ENCODE measurements at regions not wholly inside any gene's neighbourhood (a gene's known extent, or its start where the extent isn't known, plus 50 kb on each side); places are given as distances from the start of the nearest gene placed in this dataset.

GRCh38 chr10:126798649-126799048, 106.6 kb upstream of the DOCK1 start:
- H4K91ac ChIP-seq (replicated peaks; ENCODE audit: insufficient read length, low read length), result no peak overlapping the region
- H2AFZ ChIP-seq (ENCODE audit: low read length), result peak overlapping the region; percentile 77
- H3K79me1 ChIP-seq (ENCODE audit: low read depth, low read length), result no peaks in the 10 kb centered on the region
- H3K56ac ChIP-seq (replicated peaks; ENCODE audit: insufficient read length, low read depth, low read length), result no peak overlapping the region
- no peak overlapping the region for H2BK20ac ChIP-seq (ENCODE audit: low read length)
- H2BK5ac ChIP-seq (ENCODE audit: low read depth, low read length), result no peak overlapping the region
- H2BK12ac ChIP-seq (ENCODE audit: low read depth, low read length), result no peak overlapping the region
- 75% methylated on average over 13 of the region's 13 CpGs; no CpG with 5 or more reads in 1 of the 2 experiments for WGBS, 2 experiments (ENCODE audit: extremely low coverage in 1 of 2, insufficient coverage in 1 of 2, insufficient read length in 1 of 2, insufficient replicate concordance in 2 of 2, low coverage in 1 of 2, low lambda C conversion rate in 2 of 2, missing lambda C conversion rate in 1 of 2)
- no peak overlapping the region for H3K4ac ChIP-seq (replicated peaks; ENCODE audit: insufficient read length, low read depth, low read length)
- H4K8ac ChIP-seq (ENCODE audit: extremely low read depth, insufficient read depth, low read length), result peak overlapping the region; percentile 39; the same call in 1 of the 2 replicates
- H2AK5ac ChIP-seq (ENCODE audit: low read depth, low read length), result no peak overlapping the region
- no peak overlapping the region for H3K18ac ChIP-seq (ENCODE audit: extremely low read depth, low read length)
- H3K23me2 ChIP-seq (ENCODE audit: low read depth, low read length), result no peaks in the 10 kb centered on the region
- POLR2A ChIA-PET (ENCODE audit: partially characterized antibody), result no interaction called here
- no peak overlapping the region for H3K4me3 ChIP-seq (ENCODE audit: extremely low read depth in 1 of 4, insufficient read depth in 2 of 4, low read depth in 3 of 4, low read length in 4 of 4)
- no peak overlapping the region for H4K5ac ChIP-seq (ENCODE audit: insufficient read length, low read depth, low read length)
- no peaks in the 10 kb centered on the region for H3K9me3 ChIP-seq (ENCODE audit: insufficient read depth in 2 of 2, low read depth in 1 of 2, low read length in 1 of 2)
- TF ChIP-seq, protein P1, sequence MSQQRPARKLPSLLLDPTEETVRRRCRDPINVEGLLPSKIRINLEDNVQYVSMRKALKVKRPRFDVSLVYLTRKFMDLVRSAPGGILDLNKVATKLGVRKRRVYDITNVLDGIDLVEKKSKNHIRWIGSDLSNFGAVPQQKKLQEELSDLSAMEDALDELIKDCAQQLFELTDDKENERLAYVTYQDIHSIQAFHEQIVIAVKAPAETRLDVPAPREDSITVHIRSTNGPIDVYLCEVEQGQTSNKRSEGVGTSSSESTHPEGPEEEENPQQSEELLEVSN (IDR thresholded peaks at IDR 0.05), result no peak
- TF ChIP-seq JUN (IDR thresholded peaks at IDR 0.05; ENCODE audit: low read depth, low read length) (no peak), KDM4A (IDR thresholded peaks at IDR 0.05; ENCODE audit: low read depth, low read length, severe bottlenecking) (no peak), EGR1 (IDR thresholded peaks at IDR 0.05; ENCODE audit: borderline replicate concordance, low read depth, low read length) (no peak), CBX5 (IDR thresholded peaks at IDR 0.05; ENCODE audit: low read depth, low read length) (no peak), SRF (IDR thresholded peaks at IDR 0.05; ENCODE audit: low read depth, low read length) (no peak), PHF8 (conservative IDR thresholded peaks at IDR 0.05; ENCODE audit: low read depth, low read length) (no peak), HDAC6 (IDR thresholded peaks at IDR 0.05; ENCODE audit: low read depth, low read length) (no peak), CHD2 (IDR thresholded peaks at IDR 0.05; ENCODE audit: low read length) (no peak), TCF12 (IDR thresholded peaks at IDR 0.05; ENCODE audit: low read depth, low read length) (no peak), CHD1 (IDR thresholded peaks at IDR 0.05; ENCODE audit: low read depth, low read length) (no peak), SIRT6 (IDR thresholded peaks at IDR 0.05; ENCODE audit: low read length) (no peak), MAFK (IDR thresholded peaks at IDR 0.05; ENCODE audit: low read depth, low read length) (no peak), YY1 (IDR thresholded peaks at IDR 0.05; ENCODE audit: low read depth, low read length) (no peak)
- no peak overlapping the region for H3K4me2 ChIP-seq (ENCODE audit: insufficient read depth in 1 of 2, low read depth in 2 of 2, low read length in 2 of 2)
- H4K20me1 ChIP-seq (replicated peaks in 1 of 2; ENCODE audit: control insufficient read depth in 1 of 2, insufficient read depth in 2 of 2, low read length in 2 of 2), result no peaks in the 10 kb centered on the region
- no peak overlapping the region for H2BK15ac ChIP-seq (ENCODE audit: low read length)
- H3K14ac ChIP-seq (ENCODE audit: insufficient read length), result no peak overlapping the region
- no peak overlapping the region for H3K23ac ChIP-seq (ENCODE audit: insufficient read length)
- H3K4me1 ChIP-seq (replicated peaks in 1 of 4; ENCODE audit: control insufficient read depth in 3 of 4, insufficient read depth in 4 of 4, low read length in 3 of 4), result peaks cover 0 to 3% (median 0%) of the 10 kb centered on the region in 4 experiments; a peak in 1 of 7 replicates
- CTCF ChIA-PET (ENCODE audit: partially characterized antibody), result interaction anchor here (1.0 to 1.6 kb wide), 4 partner anchors 10 to 286 kb away, joined by 3 to 8 read pairs (median 4); no protein-coding TSS in a partner anchor
- no peaks in the 10 kb centered on the region for H3K79me2 ChIP-seq (ENCODE audit: control insufficient read depth in 1 of 2, insufficient read depth in 2 of 2, low read length in 2 of 2)
- H3K9ac ChIP-seq (replicated peaks in 1 of 4; ENCODE audit: extremely low read depth in 1 of 4, low read depth in 3 of 4, low read length in 3 of 4), result no peak overlapping the region
- no peak for FAIRE-seq
- H3K27ac ChIP-seq (ENCODE audit: low read depth, low read length), result no peak overlapping the region
- no peak for DNase-seq (ENCODE audit: low read depth in 1 of 2, low spot score in 2 of 2)
- no peaks in the 10 kb centered on the region for H3K36me3 ChIP-seq (ENCODE audit: control insufficient read depth in 2 of 4, insufficient read depth in 4 of 4, low read length in 3 of 4)
- H2BK120ac ChIP-seq (replicated peaks; ENCODE audit: low read depth, low read length), result no peak overlapping the region
- no peaks in the 10 kb centered on the region for H3K27me3 ChIP-seq (replicated peaks in 1 of 4; ENCODE audit: control insufficient read depth in 3 of 4, extremely low read depth in 1 of 4, insufficient read depth in 3 of 4, low read length in 3 of 4)

Data from H1 (cell line).